ENCODE measurements at regions not wholly inside any gene's neighbourhood (a gene's known extent, or its start where the extent isn't known, plus 50 kb on each side); places are given as distances from the start of the nearest gene placed in this dataset.

DNA sequence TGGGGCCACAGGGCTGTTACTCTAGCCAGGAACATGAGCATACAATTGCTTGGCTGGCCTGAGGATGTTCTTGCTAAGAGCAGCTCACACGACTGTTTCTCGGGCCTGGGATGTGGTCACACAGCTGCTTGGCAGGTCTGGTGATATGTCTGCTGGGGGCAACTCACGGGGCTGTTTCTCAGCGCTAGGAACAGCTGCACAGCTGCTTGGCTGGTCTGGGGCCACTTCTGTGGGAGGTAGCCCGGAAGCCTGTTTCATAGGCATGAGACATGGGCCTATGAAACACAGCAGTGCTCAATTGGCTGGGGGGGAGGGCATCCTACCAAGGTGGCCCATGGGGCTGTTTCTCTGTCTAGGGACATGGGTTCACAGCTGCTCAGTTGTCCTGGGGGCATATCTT, 73.4 kb upstream of the DDHD1 start:
- TF ChIP-seq CTCF (IDR thresholded peaks at IDR 0.05) (no peak), POLR2A (IDR thresholded peaks at IDR 0.05) (no peak)

Data from thyroid gland (tissue), 4 donors.